Tibial nerve (tissue), 3 donors: ENCODE measurements at regions not wholly inside any gene's neighbourhood (a gene's known extent, or its start where the extent isn't known, plus 50 kb on each side); places are given as distances from the start of the nearest gene placed in this dataset.

Source experiments
- POLR2A ChIP-seq, 2 donors: fragments of 450-650 bp; IDR thresholded peaks; one replicate each; pipeline ENCODE4 v1.6.1; 2017; ENCODE audit warnings: antibody characterized with exemption in 2 of 2, mild to moderate bottlenecking in 2 of 2, moderate library complexity in 2 of 2
- TF ChIP-seq, protein P1 (sequence below), 5 experiments: fragments of 200-600 bp in 3 of 5; fragments of 450-650 bp in 2 of 5; sonication (generic) in 3 of 5; IDR thresholded peaks; one replicate each; pipeline ENCODE4 v1.5.1; 2016 to 2019; ENCODE audit warnings: antibody characterized with exemption in 5 of 5, mild to moderate bottlenecking in 3 of 5, moderate library complexity in 2 of 5

DNA sequence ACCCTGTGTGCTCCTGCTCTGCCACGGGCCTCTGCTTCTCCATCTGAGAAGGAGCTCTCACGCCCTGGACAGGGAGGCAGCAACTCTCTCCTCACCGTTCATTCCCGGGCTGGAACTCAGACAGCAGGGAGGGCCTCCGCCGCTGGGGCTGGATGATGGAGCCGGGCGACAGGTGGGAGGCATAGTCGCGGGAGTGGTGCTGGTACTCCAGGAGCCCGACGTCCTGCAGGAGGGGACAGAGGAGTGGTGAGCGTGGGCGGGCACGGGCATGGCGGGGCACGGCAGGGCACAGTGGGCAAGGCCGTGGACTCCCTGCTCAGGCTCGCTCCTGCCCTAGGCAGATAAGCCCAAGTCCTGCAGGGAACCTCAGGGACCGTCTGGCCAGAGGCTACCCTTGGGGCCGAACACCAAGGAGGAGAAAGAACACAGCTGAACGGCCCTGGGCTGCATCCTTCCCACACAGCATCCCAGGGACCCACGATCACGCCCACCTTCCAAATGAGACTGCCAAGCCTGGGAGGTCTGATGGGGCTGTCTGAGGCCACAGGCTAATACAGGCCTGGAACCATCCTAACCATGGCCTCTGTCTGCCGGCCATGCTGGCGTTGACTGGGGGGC, 81.0 kb downstream of the NCOR2 start:
- TF ChIP-seq, protein P1, sequence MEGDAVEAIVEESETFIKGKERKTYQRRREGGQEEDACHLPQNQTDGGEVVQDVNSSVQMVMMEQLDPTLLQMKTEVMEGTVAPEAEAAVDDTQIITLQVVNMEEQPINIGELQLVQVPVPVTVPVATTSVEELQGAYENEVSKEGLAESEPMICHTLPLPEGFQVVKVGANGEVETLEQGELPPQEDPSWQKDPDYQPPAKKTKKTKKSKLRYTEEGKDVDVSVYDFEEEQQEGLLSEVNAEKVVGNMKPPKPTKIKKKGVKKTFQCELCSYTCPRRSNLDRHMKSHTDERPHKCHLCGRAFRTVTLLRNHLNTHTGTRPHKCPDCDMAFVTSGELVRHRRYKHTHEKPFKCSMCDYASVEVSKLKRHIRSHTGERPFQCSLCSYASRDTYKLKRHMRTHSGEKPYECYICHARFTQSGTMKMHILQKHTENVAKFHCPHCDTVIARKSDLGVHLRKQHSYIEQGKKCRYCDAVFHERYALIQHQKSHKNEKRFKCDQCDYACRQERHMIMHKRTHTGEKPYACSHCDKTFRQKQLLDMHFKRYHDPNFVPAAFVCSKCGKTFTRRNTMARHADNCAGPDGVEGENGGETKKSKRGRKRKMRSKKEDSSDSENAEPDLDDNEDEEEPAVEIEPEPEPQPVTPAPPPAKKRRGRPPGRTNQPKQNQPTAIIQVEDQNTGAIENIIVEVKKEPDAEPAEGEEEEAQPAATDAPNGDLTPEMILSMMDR (IDR thresholded peaks at IDR 0.05), result no peak
- no peak for TF ChIP-seq POLR2A (IDR thresholded peaks at IDR 0.05)
